GM12878 (cell line): ENCODE measurements at regions not wholly inside any gene's neighbourhood (a gene's known extent, or its start where the extent isn't known, plus 50 kb on each side); places are given as distances from the start of the nearest gene placed in this dataset.

ENCODE experiments used
- ATAC-seq: fragments of 200-7000 bp; cut with Tn5 transposase; 3 replicates; pipeline ENCODE4 v1.9.1; 2020; ENCODE audit warnings: mild to moderate bottlenecking, moderate library complexity
- BruUV-seq: library from RNA; stranded (reverse); fragments of 400-500 nt; replicated peaks from 2 replicates; lab custom pipeline; 2021; lab: Mats Ljungman, UMichigan
- CTCF ChIA-PET: fragments of 300-600 bp; sonication (Branson Sonifier 250); formaldehyde crosslinking; extraction: SDS; loops from one replicate; lab custom pipeline; 2021; ENCODE audit warnings: inconsistent platforms; lab: Yijun Ruan, JAX
- POLR2A ChIA-PET: fragments of 350-600 bp; formaldehyde crosslinking; extraction: SDS; loops from one replicate; lab custom pipeline; 2021; ENCODE audit warnings: inconsistent platforms; lab: Charles Lee
- RAD21 ChIA-PET: fragments of 300-600 bp; sonication (Branson Sonifier 250); formaldehyde crosslinking; loops from one replicate; lab custom pipeline; 2023; ENCODE audit warnings: antibody characterized with exemption; ENCODE audit not compliant: unreplicated experiment; lab: Charles Lee
- SMC1A ChIA-PET: fragments of 300-600 bp; sonication (Branson Sonifier 250); formaldehyde crosslinking; loops from one replicate; lab custom pipeline; 2023; ENCODE audit not compliant: unreplicated experiment, uncharacterized antibody; lab: Charles Lee
- DNase-seq: peaks from one replicate; pipeline ENCODE4 v3.0.0-alpha.2; 2011; ENCODE audit warnings: low read depth, low spot score
- FAIRE-seq: peaks from 3 replicates; lab custom pipeline; 2011; peaks lifted over from hg19 to GRCh38; lab: Jason Lieb, UNC
- H2AFZ ChIP-seq: 2 replicates; pipeline ENCODE4 v1.6.0; 2011; ENCODE audit warnings: low read depth, low read length, control low read depth; ENCODE audit not compliant: control insufficient read depth
- H3K27ac ChIP-seq: 2 replicates; pipeline ENCODE4 v1.5.1; 2011; ENCODE audit warnings: control low read depth; ENCODE audit not compliant: control insufficient read depth, insufficient read depth
- H3K27me3 ChIP-seq, 2 experiments: replicated peaks in 1 of 2; 2 replicates each; pipeline versions ENCODE4 v1.6.0 to v1.6.1; 2011; ENCODE audit warnings: low read length in 1 of 2; ENCODE audit not compliant: control insufficient read depth in 2 of 2, insufficient read depth in 2 of 2
- H3K36me3 ChIP-seq, 2 experiments: 2 replicates each; pipeline ENCODE4 v1.5.1; 2011; ENCODE audit warnings: low read length in 1 of 2; ENCODE audit not compliant: control insufficient read depth in 2 of 2, insufficient read depth in 2 of 2
- H3K4me1 ChIP-seq: 2 replicates; pipeline ENCODE4 v1.6.1; 2011; ENCODE audit warnings: mild to moderate bottlenecking, low read length, moderate library complexity, mixed read lengths; ENCODE audit not compliant: control insufficient read depth, insufficient read depth
- H3K4me2 ChIP-seq: 2 replicates; pipeline ENCODE4 v1.6.0; 2011; ENCODE audit warnings: control low read depth; ENCODE audit not compliant: control insufficient read depth, insufficient read depth
- H3K4me3 ChIP-seq: fragments of 200-600 bp; sonication (generic); 2 replicates; pipeline ENCODE4 v1.5.1; 2016
- H3K79me2 ChIP-seq: 2 replicates; pipeline ENCODE4 v1.6.0; 2011; ENCODE audit warnings: low read length; ENCODE audit not compliant: control insufficient read depth, insufficient read depth
- H3K9ac ChIP-seq: 2 replicates; pipeline ENCODE4 v1.8.0; 2011; ENCODE audit warnings: low read length, control low read depth, mixed read lengths; ENCODE audit not compliant: control insufficient read depth, insufficient read depth
- H3K9me3 ChIP-seq: replicated peaks from 3 replicates; pipeline ENCODE4 v1.5.1; 2011; ENCODE audit warnings: mild to moderate bottlenecking, low read length; ENCODE audit not compliant: control insufficient read depth, insufficient read depth
- H4K20me1 ChIP-seq: 2 replicates; pipeline ENCODE4 v1.6.0; 2011; ENCODE audit not compliant: control insufficient read depth, insufficient read depth
- IRF4 ChIP-seq: IDR thresholded peaks from 2 replicates; pipeline ENCODE4 v1.6.1; 2011; ENCODE audit warnings: low read depth, low read length
- JUNB ChIP-seq: IDR thresholded peaks from 2 replicates; pipeline ENCODE4 v1.6.1; 2016; ENCODE audit warnings: antibody characterized with exemption, mild to moderate bottlenecking
- MYB ChIP-seq: fragments of 150-350 bp; IDR thresholded peaks from 2 replicates; pipeline ENCODE4 v1.6.1; 2014; ENCODE audit warnings: mild to moderate bottlenecking, low read depth, low read length, borderline replicate concordance
- POLR2AphosphoS2 ChIP-seq: IDR thresholded peaks from 2 replicates; pipeline ENCODE4 v1.6.1; 2011; ENCODE audit warnings: low read depth, mild to moderate bottlenecking, low read length, improper control_type of control experiment, moderate library complexity
- STAT3 ChIP-seq: IDR thresholded peaks from 2 replicates; pipeline ENCODE4 v1.6.1; 2011; ENCODE audit warnings: low read depth, low read length, improper control_type of control experiment
- ZNF207 ChIP-seq: fragments of 450-650 bp; IDR thresholded peaks from 2 replicates; pipeline ENCODE4 v1.6.1; 2014; ENCODE audit warnings: antibody characterized with exemption, mild to moderate bottlenecking, borderline replicate concordance
- WGBS: methylation state at CpG from one replicate; pipeline ENCODE4 v1.1.6; 2016; ENCODE audit warnings: low lambda C conversion rate; ENCODE audit not compliant: insufficient replicate concordance, insufficient coverage; ENCODE audit errors: missing lambda C conversion rate; 5-methylcytosine and 5-hydroxymethylcytosine counted together
- in situ Hi-C: fragments of 300-500 bp; cut with MboI; formaldehyde crosslinking; loops from 9 replicates; pipeline ENCODE4 v1.14.3; 2018; ENCODE audit warnings: mixed read lengths
- intact Hi-C: fragments of 100-400 bp; cut with micrococcal nuclease; formaldehyde crosslinking; loops from one replicate; pipeline ENCODE4 v1.14.2; 2022; ENCODE audit not compliant: unreplicated experiment
- TF ChIP-seq, protein P1 (sequence below), 3 experiments: IDR thresholded peaks in 2 of 3; conservative IDR thresholded peaks in 1 of 3; 2 replicates each; pipeline ENCODE4 v1.5.1; 2011; ENCODE audit warnings: low read depth in 3 of 3, low read length in 3 of 3, mild to moderate bottlenecking in 3 of 3, control low read depth in 2 of 3, moderate library complexity in 2 of 3, inconsistent platforms in 1 of 3, mixed read lengths in 1 of 3; ENCODE audit not compliant: control insufficient read depth in 2 of 3, insufficient read depth in 1 of 3; ENCODE audit errors: extremely low read depth in 1 of 3
- TF ChIP-seq, protein P2 (sequence below): IDR thresholded peaks from 2 replicates; pipeline ENCODE4 v1.6.1; 2011; ENCODE audit warnings: mild to moderate bottlenecking, low read depth, low read length, moderate library complexity; ENCODE audit not compliant: insufficient replicate concordance
- TF ChIP-seq, protein P3 (sequence below): fragments of 450-650 bp; IDR thresholded peaks from 2 replicates; pipeline ENCODE4 v1.6.1; 2017; ENCODE audit warnings: mild to moderate bottlenecking, moderate library complexity

DNA sequence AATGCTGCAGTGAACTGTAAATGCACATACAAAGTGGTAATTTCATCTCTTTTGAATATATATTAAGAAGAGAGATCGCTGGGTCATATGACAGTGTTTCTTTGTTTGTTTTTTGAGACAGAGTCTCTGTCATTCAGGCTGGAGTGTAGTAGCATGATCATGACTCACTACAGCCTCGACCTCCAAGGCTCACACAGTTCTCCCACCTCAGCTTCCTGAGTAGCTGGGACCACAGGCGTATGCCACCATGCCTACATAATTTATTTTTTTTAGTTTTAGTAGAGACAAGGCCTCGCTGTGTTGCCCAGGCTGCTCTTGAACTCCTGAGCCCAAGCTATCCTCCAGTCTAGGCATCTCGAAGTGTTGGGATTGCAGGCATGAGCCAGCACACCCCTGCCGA is 62.4 kb upstream of the ACSS3 start (continued):
- no peak for TF ChIP-seq JUNB
- TF ChIP-seq, protein P1, sequence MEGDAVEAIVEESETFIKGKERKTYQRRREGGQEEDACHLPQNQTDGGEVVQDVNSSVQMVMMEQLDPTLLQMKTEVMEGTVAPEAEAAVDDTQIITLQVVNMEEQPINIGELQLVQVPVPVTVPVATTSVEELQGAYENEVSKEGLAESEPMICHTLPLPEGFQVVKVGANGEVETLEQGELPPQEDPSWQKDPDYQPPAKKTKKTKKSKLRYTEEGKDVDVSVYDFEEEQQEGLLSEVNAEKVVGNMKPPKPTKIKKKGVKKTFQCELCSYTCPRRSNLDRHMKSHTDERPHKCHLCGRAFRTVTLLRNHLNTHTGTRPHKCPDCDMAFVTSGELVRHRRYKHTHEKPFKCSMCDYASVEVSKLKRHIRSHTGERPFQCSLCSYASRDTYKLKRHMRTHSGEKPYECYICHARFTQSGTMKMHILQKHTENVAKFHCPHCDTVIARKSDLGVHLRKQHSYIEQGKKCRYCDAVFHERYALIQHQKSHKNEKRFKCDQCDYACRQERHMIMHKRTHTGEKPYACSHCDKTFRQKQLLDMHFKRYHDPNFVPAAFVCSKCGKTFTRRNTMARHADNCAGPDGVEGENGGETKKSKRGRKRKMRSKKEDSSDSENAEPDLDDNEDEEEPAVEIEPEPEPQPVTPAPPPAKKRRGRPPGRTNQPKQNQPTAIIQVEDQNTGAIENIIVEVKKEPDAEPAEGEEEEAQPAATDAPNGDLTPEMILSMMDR (IDR thresholded peaks at IDR 0.05 in 2 of 3, conservative IDR thresholded peaks at IDR 0.05 in 1 of 3; ENCODE audit: control insufficient read depth in 2 of 3, extremely low read depth in 1 of 3, insufficient read depth in 1 of 3, low read depth in 3 of 3, low read length in 3 of 3), result no peak
- TF ChIP-seq POLR2AphosphoS2, result no peak

DNA sequence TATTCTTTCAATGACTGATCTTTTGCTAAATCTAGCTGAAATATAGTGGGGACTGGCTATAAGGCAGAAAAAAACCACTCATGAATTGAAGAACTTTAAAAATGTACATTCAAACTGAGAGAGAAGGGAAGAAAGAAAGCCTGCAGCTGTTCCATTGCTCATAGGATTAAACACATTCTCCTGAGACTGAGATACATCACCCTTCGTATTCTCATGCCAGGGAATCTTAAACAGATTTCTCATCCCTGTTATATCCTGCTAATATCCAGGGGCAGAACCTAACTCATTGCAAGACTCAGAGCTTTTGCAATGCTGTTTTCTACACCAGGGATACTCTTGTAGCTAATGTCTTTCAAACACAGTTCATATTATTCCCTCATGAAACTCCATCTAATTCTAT is 67.2 kb upstream of the ACSS3 start:
- TF ChIP-seq, protein P2, sequence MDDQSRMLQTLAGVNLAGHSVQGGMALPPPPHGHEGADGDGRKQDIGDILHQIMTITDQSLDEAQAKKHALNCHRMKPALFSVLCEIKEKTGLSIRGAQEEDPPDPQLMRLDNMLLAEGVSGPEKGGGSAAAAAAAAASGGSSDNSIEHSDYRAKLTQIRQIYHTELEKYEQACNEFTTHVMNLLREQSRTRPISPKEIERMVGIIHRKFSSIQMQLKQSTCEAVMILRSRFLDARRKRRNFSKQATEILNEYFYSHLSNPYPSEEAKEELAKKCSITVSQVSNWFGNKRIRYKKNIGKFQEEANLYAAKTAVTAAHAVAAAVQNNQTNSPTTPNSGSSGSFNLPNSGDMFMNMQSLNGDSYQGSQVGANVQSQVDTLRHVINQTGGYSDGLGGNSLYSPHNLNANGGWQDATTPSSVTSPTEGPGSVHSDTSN, result no peak
- TF ChIP-seq ZNF207 (no peak), STAT3 (no peak), IRF4 (no peak), MYB (no peak)
- TF ChIP-seq, protein P3, sequence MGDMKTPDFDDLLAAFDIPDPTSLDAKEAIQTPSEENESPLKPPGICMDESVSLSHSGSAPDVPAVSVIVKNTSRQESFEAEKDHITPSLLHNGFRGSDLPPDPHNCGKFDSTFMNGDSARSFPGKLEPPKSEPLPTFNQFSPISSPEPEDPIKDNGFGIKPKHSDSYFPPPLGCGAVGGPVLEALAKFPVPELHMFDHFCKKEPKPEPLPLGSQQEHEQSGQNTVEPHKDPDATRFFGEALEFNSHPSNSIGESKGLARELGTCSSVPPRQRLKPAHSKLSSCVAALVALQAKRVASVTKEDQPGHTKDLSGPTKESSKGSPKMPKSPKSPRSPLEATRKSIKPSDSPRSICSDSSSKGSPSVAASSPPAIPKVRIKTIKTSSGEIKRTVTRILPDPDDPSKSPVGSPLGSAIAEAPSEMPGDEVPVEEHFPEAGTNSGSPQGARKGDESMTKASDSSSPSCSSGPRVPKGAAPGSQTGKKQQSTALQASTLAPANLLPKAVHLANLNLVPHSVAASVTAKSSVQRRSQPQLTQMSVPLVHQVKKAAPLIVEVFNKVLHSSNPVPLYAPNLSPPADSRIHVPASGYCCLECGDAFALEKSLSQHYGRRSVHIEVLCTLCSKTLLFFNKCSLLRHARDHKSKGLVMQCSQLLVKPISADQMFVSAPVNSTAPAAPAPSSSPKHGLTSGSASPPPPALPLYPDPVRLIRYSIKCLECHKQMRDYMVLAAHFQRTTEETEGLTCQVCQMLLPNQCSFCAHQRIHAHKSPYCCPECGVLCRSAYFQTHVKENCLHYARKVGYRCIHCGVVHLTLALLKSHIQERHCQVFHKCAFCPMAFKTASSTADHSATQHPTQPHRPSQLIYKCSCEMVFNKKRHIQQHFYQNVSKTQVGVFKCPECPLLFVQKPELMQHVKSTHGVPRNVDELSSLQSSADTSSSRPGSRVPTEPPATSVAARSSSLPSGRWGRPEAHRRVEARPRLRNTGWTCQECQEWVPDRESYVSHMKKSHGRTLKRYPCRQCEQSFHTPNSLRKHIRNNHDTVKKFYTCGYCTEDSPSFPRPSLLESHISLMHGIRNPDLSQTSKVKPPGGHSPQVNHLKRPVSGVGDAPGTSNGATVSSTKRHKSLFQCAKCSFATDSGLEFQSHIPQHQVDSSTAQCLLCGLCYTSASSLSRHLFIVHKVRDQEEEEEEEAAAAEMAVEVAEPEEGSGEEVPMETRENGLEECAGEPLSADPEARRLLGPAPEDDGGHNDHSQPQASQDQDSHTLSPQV, result no peak
- Histone ChIP-seq H3K4me3 (no peak overlapping the region), H3K36me3 (no peaks in the 10 kb centered on the region), H3K9me3 (no peaks in the 10 kb centered on the region), H3K27ac (no peak overlapping the region), H3K4me1 (no peaks in the 10 kb centered on the region), H3K9ac (no peak overlapping the region), H3K4me2 (no peak overlapping the region), H3K27me3 (no peaks in the 10 kb centered on the region), H4K20me1 (no peaks in the 10 kb centered on the region), H3K79me2 (no peaks in the 10 kb centered on the region), H2AFZ (no peak overlapping the region)
- POLR2A ChIA-PET, result no interaction called here
- CTCF ChIA-PET, result no interaction called here
- intact Hi-C loops (no loop called here), in situ Hi-C loops (no loop called here)
- SMC1A ChIA-PET, result no interaction called here
- RAD21 ChIA-PET, result no interaction called here
- no TSS peak for BruUV-seq
- ATAC-seq (no peak), FAIRE-seq (no peak), DNase-seq (no peak)
- WGBS, result 0% methylated on average over 1 of the region's 1 CpG
